ENCODE measurements at regions not wholly inside any gene's neighbourhood (a gene's known extent, or its start where the extent isn't known, plus 50 kb on each side); places are given as distances from the start of the nearest gene placed in this dataset.
"Not testable (repeated sequence)": the region's sequence is repeated elsewhere in the genome, so short reads cannot be mapped to it uniquely, and the experiment has no call there.

- Histone ChIP-seq H3K27me3 (no peaks in the 10 kb centered on the region), H3K9me3 (no peaks in the 10 kb centered on the region), H3K27ac (no peak overlapping the region), H3K4me3 (no peak overlapping the region), H3K4me1 (no peaks in the 10 kb centered on the region), H3K36me3 (no peaks in the 10 kb centered on the region), H3K9ac (ENCODE audit: low read depth in 2 of 2, low read length in 2 of 2) (no peak overlapping the region)
- no peak for DNase-seq
- TF ChIP-seq CTCF (IDR thresholded peaks at IDR 0.05) = no peak
- intact Hi-C loops (cut with DNase I) = no loop called here
Measured at GRCh38 chr15:23762026-23762425, 74.9 kb upstream of the NDN start.

GRCh38 chr15:23763021-23763420 is 75.9 kb upstream of the NDN start:
- Histone ChIP-seq H3K9me3 (no peaks in the 10 kb centered on the region), H3K9ac (ENCODE audit: low read depth in 2 of 2, low read length in 2 of 2) (no peak overlapping the region), H3K4me1 (no peaks in the 10 kb centered on the region), H3K27ac (no peak overlapping the region), H3K36me3 (no peaks in the 10 kb centered on the region), H3K4me3 (no peak overlapping the region), H3K27me3 (no peaks in the 10 kb centered on the region)
- DNase-seq = no peak
- intact Hi-C loops (cut with DNase I) = no loop called here
- no peak for TF ChIP-seq CTCF (IDR thresholded peaks at IDR 0.05)

- Histone ChIP-seq H3K9ac (ENCODE audit: low read depth in 2 of 2, low read length in 2 of 2) (no peak overlapping the region), H3K27ac (no peak overlapping the region), H3K9me3 (no peaks in the 10 kb centered on the region), H3K27me3 (no peaks in the 10 kb centered on the region), H3K4me1 (no peaks in the 10 kb centered on the region), H3K4me3 (no peak overlapping the region), H3K36me3 (no peaks in the 10 kb centered on the region)
- TF ChIP-seq CTCF (IDR thresholded peaks at IDR 0.05) = no peak
- no peak for DNase-seq
- intact Hi-C loops (cut with DNase I) = no loop called here
Measured at GRCh38 chr15:23764306-23764705, 77.2 kb upstream of the NDN start.

GRCh38 chr15:23764716-23765115 is 77.6 kb upstream of the NDN start:
- Histone ChIP-seq H3K9me3 (no peaks in the 10 kb centered on the region), H3K27me3 (no peaks in the 10 kb centered on the region), H3K36me3 (no peaks in the 10 kb centered on the region), H3K9ac (ENCODE audit: low read depth in 2 of 2, low read length in 2 of 2) (no peak overlapping the region), H3K27ac (no peak overlapping the region), H3K4me1 (no peaks in the 10 kb centered on the region), H3K4me3 (no peak overlapping the region)
- no peak for TF ChIP-seq CTCF (IDR thresholded peaks at IDR 0.05)
- no peak for DNase-seq
- intact Hi-C loops (cut with DNase I) = no loop called here

GRCh38 chr15:23766779-23767178 is 79.7 kb upstream of the NDN start:
- H3K4me3 ChIP-seq; intact Hi-C loops (cut with DNase I); H3K9ac ChIP-seq (ENCODE audit: low read depth in 2 of 2, low read length in 2 of 2); DNase-seq; H3K27ac ChIP-seq; H3K36me3 ChIP-seq; H3K4me1 ChIP-seq; H3K9me3 ChIP-seq; H3K27me3 ChIP-seq: not testable (repeated sequence)

GRCh38 chr15:23773093-23773492 is 86.0 kb upstream of the NDN start:
- intact Hi-C loops (cut with DNase I) = no loop called here
- no peaks in the 10 kb centered on the region for H3K27me3 ChIP-seq
- no peak for TF ChIP-seq CTCF (IDR thresholded peaks at IDR 0.05)
- H3K9ac ChIP-seq (ENCODE audit: low read depth in 2 of 2, low read length in 2 of 2) = no peak overlapping the region
- H3K9me3 ChIP-seq = no peaks in the 10 kb centered on the region
- no peak overlapping the region for H3K27ac ChIP-seq
- no peak for DNase-seq
- no peaks in the 10 kb centered on the region for H3K4me1 ChIP-seq
- no peak overlapping the region for H3K4me3 ChIP-seq
- no peaks in the 10 kb centered on the region for H3K36me3 ChIP-seq

Measured in colonic mucosa (tissue), 4 donors.